ENCODE measurements at regions not wholly inside any gene's neighbourhood (a gene's known extent, or its start where the extent isn't known, plus 50 kb on each side); places are given as distances from the start of the nearest gene placed in this dataset.
"Not testable (repeated sequence)": the region's sequence is repeated elsewhere in the genome, so short reads cannot be mapped to it uniquely, and the experiment has no call there.

DNA sequence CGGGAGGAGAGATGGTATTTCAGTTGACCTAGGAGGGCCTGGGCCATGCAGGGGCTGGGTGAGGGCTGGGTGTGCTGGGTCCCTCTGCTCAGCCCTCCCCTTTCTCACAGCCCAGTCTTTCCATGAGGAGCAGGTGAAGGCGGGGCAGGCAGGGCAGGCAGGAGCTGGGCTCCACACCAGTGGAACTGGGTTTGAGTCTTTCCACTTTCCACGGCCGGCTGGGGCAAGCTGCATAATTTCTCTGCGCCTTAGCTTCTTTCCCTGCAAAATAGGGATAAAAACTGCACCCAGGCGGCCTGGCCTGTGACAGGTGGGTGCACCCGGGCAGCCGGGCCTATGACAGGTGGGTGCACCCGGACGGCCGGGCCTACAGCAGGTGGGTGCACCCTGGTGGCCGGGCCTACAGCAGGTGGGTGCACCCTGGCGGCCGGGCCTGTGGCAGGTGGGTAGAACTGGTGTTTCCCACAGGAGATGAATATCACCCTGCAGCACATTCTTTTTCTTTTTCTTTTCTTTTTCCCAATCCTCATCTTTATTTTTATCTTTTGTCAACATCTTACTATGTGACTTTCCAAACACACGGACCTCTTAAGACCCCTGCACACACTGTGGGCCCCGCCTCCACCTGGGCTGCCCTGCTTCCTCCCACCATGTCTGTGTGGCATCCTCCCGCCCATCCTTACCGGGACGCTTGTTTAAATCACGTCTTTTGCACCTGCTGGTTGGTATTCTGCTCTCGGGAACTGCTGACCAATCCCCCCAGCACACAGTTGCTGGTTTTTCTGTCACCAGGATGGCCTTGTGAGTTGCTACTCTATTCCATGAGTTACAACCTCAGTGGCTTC lies 111.3 kb downstream of the NPIPB11 start:
- not testable (repeated sequence) for DNase-seq

DNA sequence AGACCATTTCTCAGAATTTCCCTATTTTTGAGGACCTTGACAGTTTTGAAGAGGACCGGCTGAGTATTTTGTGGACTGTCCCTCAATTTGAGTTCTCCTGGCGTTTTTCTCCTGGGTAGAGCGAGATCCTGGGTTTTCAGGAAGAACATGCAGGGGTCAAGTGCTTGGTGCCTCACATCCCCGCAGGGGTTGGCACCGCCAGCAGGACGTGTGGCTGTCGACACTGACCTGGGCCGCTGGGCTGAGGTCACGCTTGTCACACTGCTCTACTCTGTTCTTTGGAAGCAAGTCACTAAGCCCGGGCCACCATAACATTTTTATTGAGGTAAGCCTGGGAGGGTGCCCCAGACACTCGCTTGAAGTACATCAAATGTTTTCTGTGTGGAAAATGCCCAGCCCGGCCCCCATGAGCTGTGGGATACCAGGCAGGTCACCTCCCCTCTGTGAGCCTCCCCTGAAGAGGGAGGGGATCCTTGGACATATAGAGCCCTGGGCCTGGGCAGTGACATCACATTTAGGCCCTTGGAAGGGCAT lies 112.0 kb downstream of the NPIPB11 start:
- not testable (repeated sequence) for DNase-seq

DNA sequence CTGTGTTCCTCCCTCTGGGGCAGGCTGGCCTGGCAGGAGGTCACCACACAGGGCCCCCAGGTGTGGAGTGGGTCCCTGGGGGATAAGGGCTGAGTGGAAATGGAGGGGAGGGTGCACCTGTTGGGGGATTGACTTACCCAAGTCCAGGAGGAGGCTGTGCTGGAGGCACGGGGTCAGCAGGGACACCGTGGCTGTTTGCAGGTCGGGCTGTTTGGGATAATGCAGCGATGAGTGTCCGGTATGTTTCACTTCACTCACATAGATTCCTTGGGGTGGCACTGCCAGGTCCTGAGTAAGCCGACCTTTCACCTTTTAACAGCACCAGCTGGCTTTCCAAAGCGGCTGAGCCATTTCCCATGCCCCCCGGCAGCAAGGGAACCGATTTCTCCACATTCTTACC lies 113.0 kb downstream of the NPIPB11 start:
- not testable (repeated sequence) for DNase-seq

DNA sequence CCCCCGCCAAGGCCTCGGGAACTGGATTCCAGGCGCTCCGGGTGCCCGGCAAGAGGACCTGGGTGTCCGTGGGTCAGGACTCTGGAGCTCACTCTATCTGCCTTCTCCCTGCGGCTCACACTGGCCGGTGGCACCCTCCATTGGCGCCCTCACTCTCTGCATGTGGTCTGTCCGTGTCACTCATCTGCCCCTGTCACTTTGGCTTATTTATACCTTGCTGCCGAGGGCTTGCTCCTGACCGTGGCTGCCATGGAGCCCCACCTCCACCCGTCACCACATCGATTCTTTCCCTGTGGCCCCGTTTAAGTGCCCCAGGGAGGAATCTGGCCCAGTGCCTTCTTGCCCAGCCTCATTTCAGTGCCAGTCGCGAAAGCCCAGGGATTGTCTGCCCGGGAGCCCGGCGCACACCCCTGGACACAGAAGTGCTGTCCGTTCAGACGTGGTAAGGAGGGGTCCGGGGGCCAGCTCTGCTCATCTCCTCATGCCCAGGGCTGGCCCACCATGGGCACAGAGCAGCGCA lies 113.5 kb downstream of the NPIPB11 start:
- not testable (repeated sequence) for DNase-seq

DNA sequence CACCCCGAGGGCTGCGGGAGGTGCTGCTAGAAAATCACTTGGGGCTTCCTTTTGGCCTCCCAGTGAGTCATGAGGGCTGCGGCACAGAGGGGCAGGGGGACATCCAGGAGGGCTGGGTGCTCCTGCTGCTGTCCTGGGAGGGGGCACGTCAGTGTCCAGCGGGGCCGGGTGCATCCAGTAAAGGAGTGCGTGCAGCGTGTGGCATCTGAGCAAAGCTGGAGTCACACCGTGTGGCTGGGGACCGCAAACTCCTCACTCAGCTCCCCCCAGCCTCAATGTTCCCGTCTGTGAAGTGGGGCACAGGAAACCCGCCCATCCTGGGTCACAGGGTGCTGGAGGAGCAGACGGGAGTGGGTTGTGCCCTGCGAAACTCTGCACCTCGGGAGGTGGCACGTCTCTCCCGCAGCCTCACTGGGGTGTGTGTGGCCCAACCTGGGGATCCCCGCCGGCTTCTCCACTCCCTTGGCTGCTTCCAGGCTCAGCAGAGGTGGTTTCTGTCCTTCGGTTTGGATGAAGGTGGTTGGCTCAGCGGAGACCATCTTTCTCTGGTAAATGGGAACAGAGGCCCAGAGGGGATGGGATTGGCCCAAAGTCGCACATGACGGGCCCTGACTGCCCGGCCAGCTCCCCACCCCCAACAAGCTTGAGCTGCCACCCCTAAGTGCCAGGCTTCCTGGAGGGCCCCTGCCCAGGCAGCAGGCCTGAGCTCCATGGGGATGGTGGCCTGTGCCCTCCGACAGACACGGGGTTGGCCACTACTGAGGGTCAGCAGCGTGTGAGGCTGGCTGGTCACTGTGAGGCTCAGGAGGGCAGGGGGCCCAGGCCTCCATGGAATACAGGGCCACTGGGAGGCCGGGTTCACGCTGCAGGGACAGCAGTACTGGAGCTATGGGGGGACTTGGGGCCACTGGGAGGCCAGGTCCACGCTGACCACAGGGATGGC lies 114.9 kb downstream of the NPIPB11 start:
- not testable (repeated sequence) for DNase-seq

DNA sequence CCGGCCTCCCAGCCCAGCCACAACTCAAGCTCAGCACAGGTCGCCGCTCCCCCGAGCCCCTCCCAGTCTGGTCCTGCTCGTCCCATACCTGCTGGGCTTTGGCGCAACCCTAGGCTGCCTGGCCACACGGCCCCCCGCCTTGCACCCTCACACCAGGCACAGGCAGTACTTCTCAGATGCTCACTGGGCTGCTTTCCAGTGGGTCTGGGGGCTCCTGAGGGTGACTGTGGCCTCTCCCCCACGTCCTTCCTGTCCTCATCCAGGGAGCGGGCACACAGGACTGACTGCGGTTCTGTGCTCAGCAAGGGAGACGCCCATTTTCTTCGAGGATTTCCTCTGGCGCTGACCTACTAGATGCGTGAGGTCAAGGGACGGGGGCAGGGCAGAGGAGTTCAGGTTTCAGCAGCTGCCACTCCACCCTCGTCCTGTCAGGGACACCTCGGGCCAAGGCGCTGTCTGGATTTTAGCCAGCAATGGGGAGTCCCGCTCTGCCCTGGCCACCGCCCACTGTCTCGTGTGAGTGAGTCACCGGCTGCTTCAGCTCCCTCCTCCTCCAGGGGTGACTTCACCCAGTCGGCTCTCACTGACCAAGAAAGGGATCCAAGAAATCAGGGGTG lies 115.8 kb downstream of the NPIPB11 start:
- DNase-seq, result peak in 1 of 3 experiments; percentile 9

DNA sequence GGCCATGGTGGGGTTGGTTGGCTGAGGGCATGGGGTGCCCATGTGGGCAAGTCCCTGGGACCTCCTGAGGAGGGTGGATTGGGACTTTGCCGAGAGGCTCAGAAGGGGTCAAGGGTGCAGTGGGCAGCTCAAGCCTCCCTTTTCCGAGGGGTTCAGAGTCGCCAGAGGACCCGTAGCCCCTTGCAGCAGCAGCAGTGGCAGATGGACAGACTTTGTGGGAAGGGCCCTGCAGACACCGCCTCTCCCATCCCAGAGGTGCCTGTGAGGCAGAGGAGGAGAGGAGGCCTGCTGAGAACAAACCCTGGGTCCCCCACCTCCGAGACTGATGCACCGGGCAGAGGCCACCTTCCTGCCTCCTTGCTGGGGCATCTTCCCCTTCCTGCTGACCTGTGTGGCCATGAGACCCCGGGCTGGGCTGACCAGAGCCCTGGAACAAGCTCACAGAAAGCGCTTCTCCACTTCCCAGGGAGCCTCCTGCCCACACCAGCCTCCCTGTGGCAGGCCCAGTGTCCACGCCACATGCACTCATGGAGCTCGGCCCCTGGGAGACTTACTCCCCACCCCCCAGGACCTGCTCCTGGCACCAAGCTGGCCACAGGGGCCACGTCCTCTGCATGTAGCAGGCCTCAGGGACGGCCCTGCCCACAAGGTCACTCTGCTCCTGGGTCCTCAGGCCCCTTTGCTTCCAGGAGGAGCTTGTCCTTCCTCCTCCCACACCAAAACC lies 116.8 kb downstream of the NPIPB11 start:
- not testable (repeated sequence) for DNase-seq

DNA sequence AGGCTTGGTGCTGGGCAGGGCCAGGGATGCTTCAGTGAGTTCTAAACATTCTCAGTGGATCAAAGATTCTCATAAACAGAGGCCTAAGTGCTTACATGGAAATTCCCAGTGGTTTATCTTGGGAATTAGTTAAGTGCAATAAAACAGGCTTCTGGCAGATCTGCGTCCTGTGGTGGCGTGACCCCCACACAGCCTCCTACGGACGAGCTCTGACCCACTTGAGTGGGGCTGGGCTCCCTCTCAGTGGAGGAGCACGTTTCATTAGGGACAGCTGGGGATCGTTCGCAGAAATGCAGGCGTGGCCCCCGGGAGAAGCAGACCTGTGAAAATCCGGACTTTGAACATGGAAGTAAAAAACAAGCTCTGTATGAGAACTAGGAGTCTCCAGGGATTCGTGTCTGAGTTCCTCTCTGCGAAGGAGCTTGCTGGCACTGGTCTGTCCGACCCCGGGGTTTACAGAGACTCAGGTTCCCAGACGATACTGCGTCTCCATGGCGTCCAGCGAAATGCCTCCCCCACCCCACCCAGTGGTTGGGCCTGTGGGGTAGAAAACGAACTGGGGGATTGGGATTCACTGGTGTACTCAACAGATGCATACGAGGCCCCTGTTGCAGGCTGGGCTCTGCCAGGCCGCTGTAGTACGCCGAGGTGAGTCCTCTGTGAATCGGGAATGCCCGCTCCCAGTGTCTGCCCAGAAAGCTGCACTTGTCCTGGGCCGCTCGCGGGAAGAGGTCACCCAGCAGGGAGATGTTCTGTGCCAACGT lies 117.6 kb downstream of the NPIPB11 start:
- DNase-seq, result peak in 1 of 3 experiments; percentile 23

DNA sequence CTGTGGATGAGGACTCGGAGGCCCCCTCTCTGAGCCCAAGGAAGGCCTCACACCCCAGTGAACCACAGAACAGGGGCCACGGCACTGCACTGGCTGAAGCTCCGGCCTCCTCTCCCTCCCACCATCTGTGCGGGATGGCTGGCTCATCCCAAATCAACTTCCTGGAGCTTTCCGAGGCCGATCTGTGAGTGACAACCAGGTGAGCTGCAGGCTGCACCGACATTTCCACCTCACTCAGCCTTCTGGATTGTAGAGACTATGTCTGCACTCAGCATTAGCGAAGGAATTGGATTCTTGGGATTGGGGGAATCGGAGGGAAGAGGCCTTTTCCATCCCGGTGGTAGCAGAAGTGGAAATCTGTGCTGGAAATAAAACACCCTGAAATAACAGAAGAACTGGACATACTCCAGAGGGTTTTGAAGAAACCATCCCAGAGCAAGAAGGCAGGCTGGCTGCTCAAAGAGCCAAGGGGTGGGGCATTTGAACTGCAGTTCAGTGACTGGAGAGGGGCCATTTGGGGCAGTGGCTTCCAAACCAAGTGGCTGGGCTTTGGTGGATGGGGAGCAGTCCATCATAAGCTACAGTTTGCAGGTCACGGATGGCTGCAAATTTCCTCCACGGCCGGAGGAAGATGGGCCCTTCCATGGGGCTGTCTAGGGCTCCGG lies 118.5 kb downstream of the NPIPB11 start:
- not testable (repeated sequence) for DNase-seq

DNA sequence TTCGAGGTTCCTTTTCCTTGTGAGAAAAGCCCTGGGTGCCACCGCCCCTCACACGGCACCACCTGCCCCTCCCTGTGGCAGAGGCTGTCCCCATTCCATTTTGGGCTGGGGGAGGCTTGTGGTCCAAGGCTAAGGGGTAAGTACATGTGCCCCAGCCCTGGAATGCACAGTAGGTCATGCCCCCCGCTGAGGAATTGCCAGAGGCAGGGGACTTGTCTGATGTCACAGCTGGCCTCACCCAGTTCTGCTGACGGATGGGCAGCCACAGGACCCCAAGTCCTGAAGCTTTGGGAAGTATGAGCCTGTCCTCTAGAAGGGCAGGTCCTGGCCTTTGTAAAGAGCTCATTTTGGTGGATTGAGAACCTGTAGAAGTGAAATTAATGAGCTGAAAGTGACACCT lies 119.3 kb downstream of the NPIPB11 start:
- DNase-seq, result not testable (repeated sequence)

DNA sequence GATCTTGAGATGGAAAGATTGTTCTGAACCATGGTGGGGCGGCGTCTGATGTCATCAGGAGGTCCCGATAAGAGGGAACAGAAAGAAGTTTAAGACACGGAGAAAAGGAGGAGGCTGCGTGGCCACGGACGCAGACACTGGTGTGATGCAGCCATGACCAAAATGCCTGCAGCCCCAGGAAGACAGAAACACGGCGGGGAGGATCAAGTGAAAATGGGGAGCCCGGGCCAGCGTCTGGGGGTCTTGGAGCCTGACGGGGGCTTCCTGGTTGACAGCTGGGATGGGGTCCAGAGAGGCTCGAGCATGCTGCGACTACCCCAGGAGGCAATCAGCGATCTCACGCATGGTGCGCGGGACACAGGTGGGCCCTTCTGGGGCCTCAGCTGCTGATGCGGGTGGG lies 119.7 kb downstream of the NPIPB11 start:
- not testable (repeated sequence) for DNase-seq

DNA sequence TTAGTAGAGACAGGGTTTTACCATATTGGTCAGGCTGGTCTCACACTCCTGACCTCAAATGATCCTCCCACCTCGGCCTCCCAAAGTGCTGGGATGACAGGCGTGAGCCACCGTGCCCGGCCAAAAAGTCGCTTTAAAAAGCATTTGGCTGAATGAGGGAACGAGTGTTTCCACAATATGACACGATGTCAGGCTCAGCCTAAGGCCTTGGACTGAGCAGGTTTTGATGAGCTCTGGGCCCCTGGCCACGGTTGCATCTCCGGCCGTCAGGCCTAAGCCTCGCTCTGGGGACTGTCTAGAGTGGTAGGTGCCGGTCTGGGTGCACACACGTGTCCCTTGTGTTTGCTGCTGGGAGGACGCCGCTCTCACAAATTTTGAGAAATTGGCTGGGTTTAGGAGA lies 120.3 kb downstream of the NPIPB11 start:
- DNase-seq, result not testable (repeated sequence)

DNA sequence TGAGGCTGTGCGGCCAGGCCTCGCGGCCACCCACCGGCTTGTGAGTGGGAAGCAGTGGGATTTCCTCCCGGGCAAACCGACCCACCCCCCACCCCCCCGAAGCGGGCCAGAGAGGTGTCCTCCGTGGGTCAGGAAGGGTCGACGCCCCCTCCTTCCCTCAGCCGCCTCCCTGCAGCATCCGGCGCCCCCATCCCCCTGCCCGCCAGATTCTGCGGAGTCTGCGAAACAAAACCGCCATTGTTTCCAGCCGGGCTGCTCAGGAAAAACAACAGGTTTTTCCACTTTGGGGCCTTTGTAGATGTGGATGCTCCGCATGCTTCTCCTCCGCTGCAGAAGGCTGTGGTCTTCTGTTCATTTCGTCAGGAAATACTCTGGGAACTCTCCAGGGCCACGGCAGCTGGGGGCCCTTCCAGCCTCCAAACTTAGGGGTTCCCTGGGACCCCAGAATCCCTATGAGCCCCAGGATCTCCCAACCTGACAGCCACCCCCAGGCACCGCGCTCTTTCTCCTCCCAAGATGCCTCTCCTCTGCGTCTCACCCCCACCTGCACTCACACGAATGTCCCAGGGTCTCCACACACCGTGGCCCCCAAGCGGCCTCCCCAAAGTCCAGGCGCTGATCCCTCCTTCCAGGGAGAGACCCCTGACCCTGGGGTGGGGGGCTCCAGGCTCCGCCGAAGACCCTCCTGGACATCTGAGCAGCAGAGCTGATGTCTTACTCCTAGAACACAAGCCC lies 121.2 kb downstream of the NPIPB11 start:
- DNase-seq, result peak in 1 of 3 experiments; percentile 17

DNA sequence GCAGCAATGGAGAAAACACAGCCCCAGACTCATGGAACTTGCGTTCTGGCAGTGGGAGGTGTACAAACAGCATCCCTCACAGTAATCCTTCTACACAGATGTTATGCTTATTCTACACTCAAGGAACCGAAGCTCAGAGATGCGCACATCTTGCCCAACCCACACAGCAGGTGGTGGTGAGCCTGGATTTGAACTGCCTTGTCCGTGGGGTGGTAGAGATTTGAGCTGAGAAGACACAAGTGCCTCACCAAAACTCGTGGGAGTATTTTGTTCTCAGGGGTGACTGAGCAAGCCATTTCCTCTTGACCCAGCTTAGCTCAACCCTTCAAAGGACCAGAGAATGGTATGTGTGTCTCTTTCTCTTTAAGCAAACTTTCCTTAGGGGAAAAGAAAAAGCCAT lies 121.8 kb downstream of the NPIPB11 start:
- not testable (repeated sequence) for DNase-seq

DNA sequence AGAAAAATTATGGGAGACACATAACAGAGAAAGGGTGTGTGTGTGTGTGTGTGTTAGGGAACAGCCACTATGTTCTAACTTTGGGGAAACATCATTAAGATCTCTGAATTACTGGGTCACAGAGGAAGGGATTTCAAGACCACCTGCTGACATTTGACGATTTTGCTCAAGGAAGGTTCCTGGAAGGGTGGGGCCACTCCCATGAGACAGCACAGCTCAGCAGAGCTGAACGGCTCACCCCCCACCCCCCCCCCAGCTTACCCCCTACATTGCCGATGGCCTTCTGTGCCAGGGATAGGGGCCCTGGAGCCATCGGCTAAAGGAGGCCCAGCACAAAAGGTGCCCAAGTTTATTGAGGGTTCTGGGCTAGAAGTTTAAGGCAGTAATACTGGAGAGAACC lies 122.4 kb downstream of the NPIPB11 start:
- not testable (repeated sequence) for DNase-seq

DNA sequence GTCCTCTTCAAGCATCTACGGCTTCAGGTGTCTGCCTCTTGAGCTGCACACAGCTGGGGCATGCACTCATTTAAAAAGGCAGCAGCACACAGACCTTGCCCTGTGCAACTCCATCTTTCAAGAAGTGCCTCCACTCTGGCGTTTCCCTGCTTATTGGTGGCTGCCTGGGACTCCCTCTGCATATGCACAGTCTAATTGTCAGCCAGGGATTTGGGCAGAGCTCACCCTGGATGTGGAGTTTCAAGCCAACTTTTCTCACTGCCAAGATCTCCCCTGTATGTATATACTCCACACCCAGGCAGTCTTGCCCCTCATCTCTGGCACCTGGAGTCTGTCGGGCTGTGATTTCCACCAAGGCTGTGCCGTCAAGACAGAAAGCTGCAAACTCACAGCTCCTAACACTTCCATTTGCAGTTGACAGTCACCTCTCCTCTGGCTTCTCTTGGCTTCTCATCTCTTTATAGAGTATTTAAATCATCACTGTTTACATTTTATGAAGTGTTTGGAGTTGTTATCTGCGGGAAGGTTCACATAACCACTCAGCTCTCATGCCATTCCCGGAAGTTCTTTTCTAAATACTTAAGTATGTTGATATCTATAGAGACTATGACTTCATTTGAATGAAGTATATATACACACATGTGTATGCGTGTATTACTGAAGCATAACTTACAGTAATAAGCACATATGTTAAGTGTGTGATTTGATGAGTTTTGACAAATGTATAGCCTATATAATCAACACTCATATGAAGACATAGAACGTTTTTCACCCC lies 128.2 kb downstream of the NPIPB11 start:
- DNase-seq, result not testable (repeated sequence)

DNA sequence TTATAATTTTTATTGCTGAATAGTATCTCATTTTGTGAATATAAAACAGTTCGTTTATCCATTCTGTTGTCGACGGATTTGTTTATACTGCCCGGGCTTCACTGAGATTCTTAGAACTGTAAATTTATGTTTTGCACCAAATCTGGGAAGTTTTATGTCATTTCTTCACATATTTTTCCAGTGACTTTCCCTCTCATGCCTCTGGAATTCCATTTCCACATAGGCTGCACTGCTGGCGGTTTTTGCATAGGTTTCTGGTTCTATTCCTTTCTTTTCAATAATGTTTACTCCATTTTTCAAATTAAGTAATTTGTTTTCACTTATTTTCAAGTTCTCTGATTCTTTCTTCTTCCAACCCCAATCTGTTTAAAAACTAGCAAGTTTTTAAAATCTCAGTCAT lies 130.1 kb downstream of the NPIPB11 start:
- not testable (repeated sequence) for DNase-seq

DNA sequence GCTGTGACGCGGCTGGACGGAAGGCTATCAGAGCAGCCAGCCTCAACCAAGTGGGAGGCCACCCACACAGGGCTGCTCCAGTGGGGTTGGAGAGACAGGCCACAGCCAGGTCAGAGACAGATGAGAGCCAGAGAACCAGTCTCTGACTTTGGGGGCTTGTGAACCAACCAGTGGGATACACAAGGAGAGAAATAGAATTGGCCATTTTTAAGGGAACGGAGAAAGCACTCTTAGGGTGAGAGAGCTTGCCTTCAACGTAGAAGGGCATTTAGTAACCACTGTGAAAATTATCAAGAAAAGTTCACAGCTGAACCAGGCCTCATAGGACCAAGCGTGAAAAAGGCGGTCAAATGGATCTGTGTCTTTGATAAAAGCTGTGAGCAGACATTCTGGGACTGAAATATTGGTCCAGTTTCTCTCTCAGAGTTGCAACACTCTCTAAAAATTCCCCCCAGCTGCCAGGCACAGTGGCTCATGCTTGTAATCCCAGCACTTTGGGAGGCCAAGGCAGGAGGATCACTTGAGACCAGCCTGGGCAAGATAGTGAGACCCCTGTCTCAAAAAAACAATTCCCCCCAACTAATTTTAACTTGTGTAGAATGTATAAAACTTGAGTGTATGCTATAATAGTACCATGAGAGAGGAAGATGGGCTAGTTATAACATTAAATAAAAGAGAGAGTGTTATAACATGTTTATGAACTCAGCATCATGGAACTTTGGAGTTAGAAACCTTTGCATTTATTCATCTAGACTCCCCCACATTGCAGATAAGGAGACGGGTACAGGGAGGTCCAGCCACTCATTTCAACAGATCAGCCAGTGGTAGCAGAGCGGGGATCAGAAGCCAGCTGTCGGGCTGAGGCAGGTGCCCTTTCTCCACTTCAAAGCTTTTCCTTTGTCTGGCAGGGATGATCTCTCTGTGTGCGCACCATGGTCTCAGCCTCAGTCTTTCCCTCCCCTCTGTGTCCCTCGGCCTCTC lies 132.2 kb downstream of the NPIPB11 start:
- not testable (repeated sequence) for DNase-seq

Measured in NCI-H1417 (cell line).